H9 (cell line): ENCODE measurements at regions not wholly inside any gene's neighbourhood (a gene's known extent, or its start where the extent isn't known, plus 50 kb on each side); places are given as distances from the start of the nearest gene placed in this dataset.

Experiments
- DNase-seq: peaks from one replicate; pipeline ENCODE4 v3.0.0-alpha.2; 2017
- H2AFZ ChIP-seq: one replicate; pipeline ENCODE4 v1.6.1; 2013; ENCODE audit warnings: mild to moderate bottlenecking, low read length, control low read depth, moderate library complexity
- H2AK5ac ChIP-seq: 2 replicates; pipeline ENCODE4 v1.6.1; 2013; ENCODE audit warnings: low read length, control low read depth, mixed read lengths; ENCODE audit not compliant: insufficient read length
- H2BK120ac ChIP-seq: one replicate; pipeline ENCODE4 v1.6.1; 2013; ENCODE audit warnings: low read depth, mild to moderate bottlenecking, low read length, control low read depth, inconsistent platforms; ENCODE audit not compliant: poor library complexity, severe bottlenecking
- H2BK12ac ChIP-seq: 2 replicates; pipeline ENCODE4 v1.6.1; 2013; ENCODE audit warnings: low read length, control low read depth, mixed read lengths, low read depth; ENCODE audit not compliant: insufficient read length
- H2BK15ac ChIP-seq: 2 replicates; pipeline ENCODE4 v1.6.1; 2013; ENCODE audit warnings: low read depth, low read length, control low read depth
- H2BK20ac ChIP-seq: one replicate; pipeline ENCODE4 v1.6.1; 2013; ENCODE audit warnings: low read depth, mild to moderate bottlenecking, low read length, control low read depth, inconsistent platforms; ENCODE audit not compliant: poor library complexity, severe bottlenecking
- H2BK5ac ChIP-seq: 2 replicates; pipeline ENCODE4 v1.6.1; 2013; ENCODE audit warnings: low read length, control low read depth, mixed read lengths; ENCODE audit not compliant: insufficient read length
- H3K14ac ChIP-seq: 2 replicates; pipeline ENCODE4 v1.6.1; 2013; ENCODE audit warnings: low read length, control low read depth; ENCODE audit not compliant: insufficient read depth
- H3K18ac ChIP-seq: 2 replicates; pipeline ENCODE4 v1.6.1; 2013; ENCODE audit warnings: low read depth, mild to moderate bottlenecking, mixed read lengths, low read length, control low read depth; ENCODE audit not compliant: insufficient read length
- H3K23ac ChIP-seq: 2 replicates; pipeline ENCODE4 v1.6.1; 2013; ENCODE audit warnings: low read length, control low read depth, mixed read lengths, low read depth; ENCODE audit not compliant: insufficient read length
- H3K23me2 ChIP-seq: 2 replicates; pipeline ENCODE4 v1.6.1; 2013; ENCODE audit warnings: low read depth, mild to moderate bottlenecking, mixed read lengths, low read length, control low read depth; ENCODE audit not compliant: insufficient read length, poor library complexity, severe bottlenecking
- H3K27ac ChIP-seq: 2 replicates; pipeline ENCODE4 v1.5.1; 2013; ENCODE audit warnings: low read length, control low read depth, mixed read lengths, low read depth; ENCODE audit not compliant: insufficient read length
- H3K27me3 ChIP-seq: 2 replicates; pipeline ENCODE4 v1.6.1; 2013; ENCODE audit warnings: low read length, control low read depth, inconsistent platforms; ENCODE audit not compliant: insufficient read depth
- H3K4ac ChIP-seq: 2 replicates; pipeline ENCODE4 v1.6.1; 2013; ENCODE audit warnings: low read depth, mild to moderate bottlenecking, control low read depth, inconsistent platforms, low read length, moderate library complexity
- H3K4me1 ChIP-seq: 2 replicates; pipeline ENCODE4 v1.6.1; 2013; ENCODE audit warnings: low read length, control low read depth, inconsistent platforms; ENCODE audit not compliant: insufficient read depth
- H3K4me2 ChIP-seq: 2 replicates; pipeline ENCODE4 v1.6.1; 2013; ENCODE audit warnings: low read length, control low read depth, mixed read lengths; ENCODE audit not compliant: insufficient read length, insufficient read depth
- H3K56ac ChIP-seq: 2 replicates; pipeline ENCODE4 v1.6.1; 2013; ENCODE audit warnings: low read depth, mild to moderate bottlenecking, mixed read lengths, low read length, control low read depth; ENCODE audit not compliant: insufficient read length
- H3K79me1 ChIP-seq: 2 replicates; pipeline ENCODE4 v1.6.1; 2013; ENCODE audit warnings: low read depth, mild to moderate bottlenecking, moderate library complexity, low read length, control low read depth, inconsistent platforms; ENCODE audit not compliant: insufficient read depth, poor library complexity, severe bottlenecking
- H3K79me2 ChIP-seq: 2 replicates; pipeline ENCODE4 v1.6.1; 2013; ENCODE audit warnings: low read length, control low read depth, inconsistent platforms; ENCODE audit not compliant: insufficient read depth
- H3K9ac ChIP-seq: 2 replicates; pipeline ENCODE4 v1.6.1; 2013; ENCODE audit warnings: low read length, control low read depth, mixed read lengths; ENCODE audit not compliant: insufficient read length; ENCODE audit errors: extremely low read depth
- H3K9me3 ChIP-seq: one replicate; pipeline ENCODE4 v1.6.1; 2013; ENCODE audit warnings: low read depth, low read length, inconsistent platforms; ENCODE audit not compliant: control insufficient read depth
- H3T11ph ChIP-seq: one replicate; pipeline ENCODE4 v1.6.1; 2013; ENCODE audit warnings: mild to moderate bottlenecking, low read length, control low read depth, inconsistent platforms
- H4K20me1 ChIP-seq: one replicate; pipeline ENCODE4 v1.6.1; 2013; ENCODE audit not compliant: control insufficient read depth, insufficient read length, insufficient read depth
- H4K5ac ChIP-seq: 2 replicates; pipeline ENCODE4 v1.6.1; 2013; ENCODE audit warnings: low read depth, mild to moderate bottlenecking, mixed read lengths, low read length, control low read depth; ENCODE audit not compliant: insufficient read length
- H4K8ac ChIP-seq: replicated peaks from 2 replicates; pipeline ENCODE4 v1.6.1; 2013; ENCODE audit warnings: low read length, control low read depth, mixed read lengths, low read depth; ENCODE audit not compliant: insufficient read length
- H4K91ac ChIP-seq: 2 replicates; pipeline ENCODE4 v1.6.1; 2013; ENCODE audit warnings: low read depth, mild to moderate bottlenecking, moderate library complexity, mixed read lengths, low read length, control low read depth; ENCODE audit not compliant: insufficient read length
- H3K27ac Mint-ChIP-seq, 3 experiments: 2 replicates in 2 of 3; 3 replicates in 1 of 3; pipeline ENCODE4 v1.8.0; 2020 to 2021; ENCODE audit warnings: mixed read lengths in 3 of 3, mild to moderate bottlenecking in 1 of 3, moderate library complexity in 1 of 3
- H3K27me3 Mint-ChIP-seq: 2 replicates; pipeline ENCODE4 v1.8.0; 2021; ENCODE audit warnings: low read depth, mild to moderate bottlenecking, moderate library complexity, mixed read lengths
- H3K36me3 Mint-ChIP-seq, 3 experiments: 2 replicates in 2 of 3; 3 replicates in 1 of 3; pipeline ENCODE4 v1.8.0; 2020 to 2021; ENCODE audit warnings: low read depth in 3 of 3, mixed read lengths in 3 of 3; ENCODE audit not compliant: insufficient read depth in 1 of 3
- H3K4me1 Mint-ChIP-seq, 2 experiments: 2 replicates each; pipeline ENCODE4 v1.8.0; 2020; ENCODE audit warnings: mixed read lengths in 2 of 2
- H3K4me3 Mint-ChIP-seq, 2 experiments: 2 replicates in 1 of 2; 3 replicates in 1 of 2; pipeline ENCODE4 v1.8.0; 2020 to 2021; ENCODE audit warnings: mild to moderate bottlenecking in 2 of 2, mixed read lengths in 2 of 2, moderate library complexity in 1 of 2
- H3K9me3 Mint-ChIP-seq, 2 experiments: 2 replicates in 1 of 2; 3 replicates in 1 of 2; pipeline ENCODE4 v1.8.0; 2020; ENCODE audit warnings: mild to moderate bottlenecking in 2 of 2, mixed read lengths in 2 of 2, moderate library complexity in 1 of 2
- CTCF ChIP-seq: fragments of 200-600 bp; sonication (generic); conservative IDR thresholded peaks from 3 replicates; pipeline ENCODE4 v1.8.0; 2021; ENCODE audit warnings: antibody characterized with exemption, mild to moderate bottlenecking
- WGBS: extraction: QIAGEN DNeasy Blood & Tissue Kit; methylation state at CpG from one replicate; pipeline ENCODE4 v1.1.7; 2013; ENCODE audit warnings: missing lambda C conversion rate, low lambda C conversion rate, mixed read lengths; ENCODE audit not compliant: insufficient read length; ENCODE audit errors: extremely low coverage; 5-methylcytosine and 5-hydroxymethylcytosine counted together

DNA sequence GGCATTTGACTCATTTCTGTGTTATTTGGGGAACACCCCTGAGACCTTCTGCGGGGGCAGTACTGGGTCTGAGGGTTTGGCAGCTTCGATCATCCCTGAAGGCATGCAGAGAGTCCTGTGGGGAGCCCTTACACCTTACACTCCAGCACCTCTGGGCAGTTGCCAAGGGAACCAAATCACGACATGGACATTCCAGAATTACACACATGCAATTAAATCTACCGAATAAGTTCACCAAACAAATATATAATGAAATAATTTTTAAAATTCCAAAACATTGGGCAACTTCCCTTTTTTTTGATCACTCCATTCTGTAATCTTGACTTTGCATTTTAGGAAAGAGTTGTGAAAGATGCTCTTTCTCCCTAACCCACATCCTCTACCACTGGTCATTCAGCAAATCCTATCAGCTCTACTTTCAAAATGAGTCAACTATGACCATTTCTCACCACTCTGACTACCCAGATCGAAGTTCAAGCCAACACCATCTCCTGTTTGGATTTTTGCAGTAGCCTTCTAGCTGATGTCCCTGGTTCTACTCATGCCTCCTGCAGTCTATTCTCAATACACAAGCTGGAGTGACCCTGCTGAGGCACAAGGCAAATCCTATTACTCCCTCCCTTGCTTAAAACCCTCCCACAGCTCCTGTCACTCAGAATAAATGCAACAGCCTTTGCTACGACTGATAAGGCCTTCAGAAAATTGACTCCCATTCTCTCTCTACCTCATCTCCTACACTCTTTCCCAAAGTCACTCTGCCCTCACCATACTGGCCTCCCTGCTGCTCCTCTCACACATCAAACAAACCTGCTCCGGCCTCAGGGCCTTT lies 533.3 kb downstream of the HACE1 start:
- WGBS, result no CpG with 5 or more reads among the region's 7 CpGs
- Histone ChIP-seq H3K4ac (no peak overlapping the region), H3K27ac (no peak overlapping the region), H2AK5ac (no peak overlapping the region), H4K20me1 (no peaks in the 10 kb centered on the region), H2BK120ac (no peak overlapping the region), H3K23me2 (no peaks in the 10 kb centered on the region), H3K27me3 (no peaks in the 10 kb centered on the region), H3K79me1 (no peaks in the 10 kb centered on the region), H3K14ac (no peak overlapping the region), H4K5ac (no peak overlapping the region), H2BK20ac (no peak overlapping the region), H3K9me3 (no peaks in the 10 kb centered on the region), H3K23ac (no peak overlapping the region), H2AFZ (no peak overlapping the region), H2BK15ac (no peak overlapping the region), H2BK12ac (no peak overlapping the region), H4K8ac (no peak overlapping the region), H3K4me1 (no peaks in the 10 kb centered on the region), H3K9ac (no peak overlapping the region), H3K4me2 (no peak overlapping the region), H4K91ac (no peak overlapping the region), H3K56ac (no peak overlapping the region), H3K79me2 (no peaks in the 10 kb centered on the region), H3T11ph (no peak overlapping the region), H3K18ac (no peak overlapping the region), H2BK5ac (no peak overlapping the region)
- H3K36me3 Mint-ChIP-seq, result no peaks in the 10 kb centered on the region; a peak in 1 of 7 replicates
- H3K27me3 Mint-ChIP-seq, result no peaks in the 10 kb centered on the region
- TF ChIP-seq CTCF, result no peak
- no peak overlapping the region for H3K27ac Mint-ChIP-seq
- no peak for DNase-seq
- no peaks in the 10 kb centered on the region for H3K9me3 Mint-ChIP-seq
- peaks cover 9 to 10% of the 10 kb centered on the region in 2 experiments for H3K4me1 Mint-ChIP-seq
- H3K4me3 Mint-ChIP-seq, result no peak overlapping the region
